ENCODE measurements at regions not wholly inside any gene's neighbourhood (a gene's known extent, or its start where the extent isn't known, plus 50 kb on each side); places are given as distances from the start of the nearest gene placed in this dataset.

- no peak for TF ChIP-seq CTCF (conservative IDR thresholded peaks at IDR 0.05; ENCODE audit: low read length)
- no peak for TF ChIP-seq EZH2phosphoT487 (IDR thresholded peaks at IDR 0.05; ENCODE audit: borderline replicate concordance, low read depth, low read length)
These were observed 182.6 kb upstream of the PZP start for GRCh38 chr12:9390761-9391160.
